ENCODE measurements at regions not wholly inside any gene's neighbourhood (a gene's known extent, or its start where the extent isn't known, plus 50 kb on each side); places are given as distances from the start of the nearest gene placed in this dataset.

DNA sequence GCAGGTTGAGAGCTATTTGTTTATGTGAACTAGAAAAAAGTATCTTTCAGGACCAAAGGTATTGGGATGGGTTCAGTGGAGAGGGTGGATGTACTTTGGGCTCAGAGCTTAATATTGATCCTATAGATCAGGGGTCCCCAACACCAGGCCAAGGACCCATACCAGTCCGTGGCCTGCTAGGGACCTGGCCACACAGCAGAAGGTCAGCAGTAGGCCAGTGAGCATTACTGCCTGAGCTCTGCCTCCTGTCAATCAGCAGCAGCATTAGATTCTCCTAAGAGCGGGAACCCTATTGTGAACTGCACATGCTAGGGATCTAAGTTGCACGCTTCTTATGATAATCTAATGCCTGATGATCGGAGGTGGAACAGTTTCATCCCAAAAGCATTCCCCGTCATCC lies 115.8 kb upstream of the WDR11 start:
- Histone ChIP-seq H3K9me3 (ENCODE audit: control insufficient read depth, insufficient read depth, low read depth, low read length) (no peaks in the 10 kb centered on the region), H3K4me1 (ENCODE audit: control insufficient read depth, insufficient read depth, low read length) (no peaks in the 10 kb centered on the region), H3K4me3 (ENCODE audit: low read depth, low read length) (no peak overlapping the region), H3K9ac (ENCODE audit: low read length) (no peak overlapping the region), H3K27ac (ENCODE audit: low read depth, low read length) (no peak overlapping the region), H3K27me3 (ENCODE audit: control insufficient read depth, insufficient read depth, low read length) (no peaks in the 10 kb centered on the region), H3K36me3 (ENCODE audit: control insufficient read depth, insufficient read depth, low read length) (no peaks in the 10 kb centered on the region)

DNA sequence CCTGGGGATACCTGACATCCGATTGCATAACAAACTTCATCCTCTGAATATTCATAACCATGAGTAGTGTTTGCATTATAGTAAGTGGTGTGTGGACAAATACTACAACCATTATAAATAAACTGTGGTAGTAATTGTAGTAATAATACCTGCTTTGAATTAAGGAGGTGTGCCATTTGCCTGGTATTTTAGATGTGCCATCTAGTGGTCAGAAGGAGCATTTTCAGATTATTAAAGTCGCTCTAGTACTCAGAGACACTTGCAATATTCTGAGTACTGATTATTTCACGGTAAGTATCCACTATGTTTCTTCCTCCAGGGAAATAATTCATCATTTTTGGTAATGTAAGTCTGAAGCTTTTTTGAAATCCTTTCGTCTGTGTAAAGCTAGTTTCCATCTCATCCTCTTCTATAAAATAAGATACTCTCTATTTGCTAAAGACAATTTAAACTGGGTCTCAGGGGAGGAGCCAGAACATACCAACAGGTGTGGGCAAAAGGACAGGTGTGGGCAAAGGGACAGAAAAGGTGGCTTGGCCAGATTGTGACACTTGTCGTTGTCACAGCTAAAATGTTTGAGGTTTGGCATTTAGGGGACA lies 115.3 kb upstream of the WDR11 start:
- Histone ChIP-seq H3K4me3 (ENCODE audit: low read depth, low read length) (no peak overlapping the region), H3K27ac (ENCODE audit: low read depth, low read length) (no peak overlapping the region), H3K4me1 (ENCODE audit: control insufficient read depth, insufficient read depth, low read length) (no peaks in the 10 kb centered on the region), H3K27me3 (ENCODE audit: control insufficient read depth, insufficient read depth, low read length) (no peaks in the 10 kb centered on the region), H3K36me3 (ENCODE audit: control insufficient read depth, insufficient read depth, low read length) (no peaks in the 10 kb centered on the region), H3K9me3 (ENCODE audit: control insufficient read depth, insufficient read depth, low read depth, low read length) (no peaks in the 10 kb centered on the region), H3K9ac (ENCODE audit: low read length) (no peak overlapping the region)

DNA sequence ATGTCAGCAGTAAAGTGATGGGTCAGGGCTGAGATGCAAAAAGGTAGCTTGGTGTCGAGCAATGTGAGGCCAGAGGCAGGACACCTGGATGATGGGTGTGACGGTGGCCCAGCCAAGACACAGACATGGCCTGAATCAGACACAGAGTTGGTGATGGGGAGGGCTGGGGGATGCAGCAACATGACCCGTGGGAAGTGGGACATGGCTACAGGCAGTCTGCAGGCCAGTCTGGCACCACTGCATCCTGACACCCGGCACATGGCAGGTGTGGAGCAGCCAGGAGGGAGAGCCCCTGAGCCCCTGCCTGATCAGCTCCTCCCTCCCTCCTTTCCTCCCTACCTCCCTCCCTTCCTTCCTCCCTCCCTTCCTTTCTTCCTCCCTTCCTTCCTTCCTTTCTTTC lies 114.8 kb upstream of the WDR11 start:
- Histone ChIP-seq H3K4me1 (ENCODE audit: control insufficient read depth, insufficient read depth, low read length) (no peaks in the 10 kb centered on the region), H3K27ac (ENCODE audit: low read depth, low read length) (no peak overlapping the region), H3K4me3 (ENCODE audit: low read depth, low read length) (no peak overlapping the region), H3K27me3 (ENCODE audit: control insufficient read depth, insufficient read depth, low read length) (no peaks in the 10 kb centered on the region), H3K9ac (ENCODE audit: low read length) (no peak overlapping the region), H3K9me3 (ENCODE audit: control insufficient read depth, insufficient read depth, low read depth, low read length) (no peaks in the 10 kb centered on the region), H3K36me3 (ENCODE audit: control insufficient read depth, insufficient read depth, low read length) (no peaks in the 10 kb centered on the region)

GRCh38 chr10:120738658-120739057 lies 112.5 kb upstream of the WDR11 start:
- no peak overlapping the region for H3K9ac ChIP-seq (ENCODE audit: low read length)
- no peaks in the 10 kb centered on the region for H3K36me3 ChIP-seq (ENCODE audit: control insufficient read depth, insufficient read depth, low read length)
- H3K27me3 ChIP-seq (ENCODE audit: control insufficient read depth, insufficient read depth, low read length): no peaks in the 10 kb centered on the region
- no peak overlapping the region for H3K4me3 ChIP-seq (ENCODE audit: low read depth, low read length)
- no peaks in the 10 kb centered on the region for H3K4me1 ChIP-seq (ENCODE audit: control insufficient read depth, insufficient read depth, low read length)
- H3K9me3 ChIP-seq (ENCODE audit: control insufficient read depth, insufficient read depth, low read depth, low read length): no peaks in the 10 kb centered on the region
- H3K27ac ChIP-seq (ENCODE audit: low read depth, low read length): no peak overlapping the region

DNA sequence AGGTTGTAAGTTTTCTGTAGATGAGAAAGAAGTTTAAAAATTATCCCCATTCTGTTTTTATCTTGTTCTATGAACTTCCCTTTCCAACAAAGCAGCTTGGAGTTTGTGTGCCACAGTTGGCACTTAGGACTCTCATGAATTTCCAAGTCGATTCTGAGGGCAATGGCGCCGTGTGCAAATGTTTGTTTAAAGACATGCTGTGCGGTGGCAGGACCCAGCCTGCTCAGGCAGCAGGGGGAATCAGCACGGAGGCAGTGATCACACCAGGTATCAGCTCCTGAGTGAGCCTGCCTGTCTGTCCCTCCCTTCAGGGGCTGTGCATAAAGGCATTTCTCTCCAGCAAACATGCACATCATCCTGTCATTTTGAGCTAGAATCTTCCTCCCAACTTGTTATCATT lies 109.8 kb upstream of the WDR11 start:
- H3K4me1 ChIP-seq (ENCODE audit: control insufficient read depth, insufficient read depth, low read length): peaks cover 6% of the 10 kb centered on the region; the same call in 1 of the 2 replicates
- 0 out of 2 replicates have a peak, but pooled peaks cover 3% of the 10 kb centered on the region for H3K27me3 ChIP-seq (ENCODE audit: control insufficient read depth, insufficient read depth, low read length)

GRCh38 chr10:120742373-120742772 lies 108.8 kb upstream of the WDR11 start:
- Histone ChIP-seq H3K27me3 (ENCODE audit: control insufficient read depth, insufficient read depth, low read length) (0 out of 2 replicates have a peak, but pooled peaks cover 3% of the 10 kb centered on the region), H3K9ac (ENCODE audit: low read length) (no peak overlapping the region), H3K36me3 (ENCODE audit: control insufficient read depth, insufficient read depth, low read length) (no peaks in the 10 kb centered on the region), H3K27ac (ENCODE audit: low read depth, low read length) (no peak overlapping the region), H3K4me3 (ENCODE audit: low read depth, low read length) (no peak overlapping the region), H3K4me1 (ENCODE audit: control insufficient read depth, insufficient read depth, low read length) (peaks cover 7% of the 10 kb centered on the region; the same call in 1 of the 2 replicates), H3K9me3 (ENCODE audit: control insufficient read depth, insufficient read depth, low read depth, low read length) (no peaks in the 10 kb centered on the region)

More for the DNA sequence above, 109.8 kb upstream of the WDR11 start:
- Histone ChIP-seq H3K9me3 (ENCODE audit: control insufficient read depth, insufficient read depth, low read depth, low read length) (no peaks in the 10 kb centered on the region), H3K4me3 (ENCODE audit: low read depth, low read length) (no peak overlapping the region), H3K27ac (ENCODE audit: low read depth, low read length) (no peak overlapping the region), H3K9ac (ENCODE audit: low read length) (no peak overlapping the region), H3K36me3 (ENCODE audit: control insufficient read depth, insufficient read depth, low read length) (no peaks in the 10 kb centered on the region)

DNA sequence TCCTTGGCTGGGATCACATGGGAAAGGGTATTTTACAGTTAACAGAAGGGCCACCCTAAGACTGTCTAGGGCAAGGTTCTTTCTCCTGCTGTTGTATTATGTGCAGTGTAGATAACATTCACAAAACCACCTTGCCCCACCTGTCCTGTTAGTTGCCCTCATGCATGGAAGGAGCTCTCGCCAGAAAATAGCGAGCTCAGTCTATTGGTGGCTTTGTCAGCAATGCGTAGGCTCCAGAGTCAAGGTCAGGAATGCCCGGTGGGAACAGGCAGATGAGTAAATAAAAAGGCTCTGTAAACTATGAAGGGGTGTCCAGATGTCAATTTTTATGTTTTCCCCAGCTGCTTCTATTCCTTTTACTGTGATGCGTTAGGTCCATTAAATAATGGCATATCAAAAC lies 107.1 kb upstream of the WDR11 start:
- Histone ChIP-seq H3K9me3 (ENCODE audit: control insufficient read depth, insufficient read depth, low read depth, low read length) (no peaks in the 10 kb centered on the region), H3K27ac (ENCODE audit: low read depth, low read length) (no peak overlapping the region), H3K9ac (ENCODE audit: low read length) (no peak overlapping the region), H3K27me3 (ENCODE audit: control insufficient read depth, insufficient read depth, low read length) (0 out of 2 replicates have a peak, but pooled peaks cover 3% of the 10 kb centered on the region), H3K36me3 (ENCODE audit: control insufficient read depth, insufficient read depth, low read length) (no peaks in the 10 kb centered on the region), H3K4me3 (ENCODE audit: low read depth, low read length) (no peak overlapping the region), H3K4me1 (ENCODE audit: control insufficient read depth, insufficient read depth, low read length) (peaks cover 7% of the 10 kb centered on the region; the same call in 1 of the 2 replicates)

DNA sequence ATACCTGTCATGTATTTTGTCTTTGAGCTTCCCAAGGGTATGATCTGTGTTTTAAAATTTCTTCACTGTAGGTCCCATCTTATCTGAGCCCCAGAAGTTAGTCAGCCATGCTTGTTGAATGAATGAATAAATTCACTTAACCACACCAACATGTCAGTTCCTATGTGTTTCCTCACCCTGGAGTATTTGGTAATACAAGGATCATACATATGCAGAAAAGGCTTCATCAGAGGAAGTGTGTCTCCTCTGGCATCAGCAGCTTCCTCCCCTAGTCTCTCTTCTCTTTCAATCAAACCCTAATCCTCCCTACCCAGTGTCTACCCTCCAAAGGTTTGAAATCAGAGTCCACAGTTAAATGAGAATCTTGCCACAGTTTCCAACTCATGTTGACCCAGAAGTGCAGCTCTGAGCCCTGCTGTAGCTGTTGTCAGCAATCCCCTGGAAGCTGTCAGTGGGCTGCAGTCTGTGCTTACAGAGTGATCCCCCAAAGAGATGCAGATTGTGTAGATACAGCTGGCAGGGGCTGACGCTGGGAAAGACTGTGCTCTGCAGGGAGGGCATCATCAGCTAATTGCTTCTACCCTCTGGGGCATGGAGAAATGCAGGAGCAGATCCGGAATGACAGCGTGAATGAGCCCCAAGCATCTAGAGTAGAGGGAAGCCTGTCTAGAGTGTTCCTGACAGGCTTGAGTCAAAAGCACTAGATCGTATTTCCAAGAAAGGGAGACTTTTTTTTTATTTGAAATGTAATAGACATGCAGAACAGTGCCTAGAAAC lies 105.0 kb upstream of the WDR11 start:
- no peaks in the 10 kb centered on the region for H3K9me3 ChIP-seq (ENCODE audit: control insufficient read depth, insufficient read depth, low read depth, low read length)
- no peaks in the 10 kb centered on the region for H3K36me3 ChIP-seq (ENCODE audit: control insufficient read depth, insufficient read depth, low read length)
- H3K27ac ChIP-seq (ENCODE audit: low read depth, low read length): no peak overlapping the region
- H3K9ac ChIP-seq (ENCODE audit: low read length): no peak overlapping the region
- 0 out of 2 replicates have a peak, but pooled peaks cover 3% of the 10 kb centered on the region for H3K27me3 ChIP-seq (ENCODE audit: control insufficient read depth, insufficient read depth, low read length)
- H3K4me3 ChIP-seq (ENCODE audit: low read depth, low read length): no peak overlapping the region
- peaks cover 7% of the 10 kb centered on the region; the same call in 1 of the 2 replicates for H3K4me1 ChIP-seq (ENCODE audit: control insufficient read depth, insufficient read depth, low read length)

DNA sequence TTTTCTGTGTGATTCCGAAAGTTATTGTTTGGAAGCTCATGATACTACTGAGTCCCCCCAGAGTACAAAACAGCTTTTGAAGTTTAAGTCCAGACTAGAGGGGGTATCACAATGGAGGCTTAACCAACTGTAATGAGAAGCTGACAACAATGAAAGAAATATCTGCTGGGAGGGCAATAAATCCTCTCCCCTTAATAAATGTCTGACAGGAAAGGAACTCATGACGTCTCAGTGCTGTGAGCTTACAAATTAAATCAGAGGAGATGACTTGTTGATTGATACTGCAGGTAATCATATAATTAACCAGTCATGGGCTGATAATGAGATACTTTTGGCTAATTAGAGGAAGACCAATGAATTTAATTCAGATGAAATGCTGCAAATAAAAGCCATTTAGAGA lies 102.6 kb upstream of the WDR11 start:
- 0 out of 2 replicates have a peak, but pooled peaks cover 3% of the 10 kb centered on the region for H3K27me3 ChIP-seq (ENCODE audit: control insufficient read depth, insufficient read depth, low read length)
- H3K9ac ChIP-seq (ENCODE audit: low read length): no peak overlapping the region
- peaks cover 7% of the 10 kb centered on the region; the same call in 1 of the 2 replicates for H3K4me1 ChIP-seq (ENCODE audit: control insufficient read depth, insufficient read depth, low read length)
- no peak overlapping the region for H3K4me3 ChIP-seq (ENCODE audit: low read depth, low read length)
- no peaks in the 10 kb centered on the region for H3K9me3 ChIP-seq (ENCODE audit: control insufficient read depth, insufficient read depth, low read depth, low read length)
- H3K36me3 ChIP-seq (ENCODE audit: control insufficient read depth, insufficient read depth, low read length): no peaks in the 10 kb centered on the region
- no peak overlapping the region for H3K27ac ChIP-seq (ENCODE audit: low read depth, low read length)

DNA sequence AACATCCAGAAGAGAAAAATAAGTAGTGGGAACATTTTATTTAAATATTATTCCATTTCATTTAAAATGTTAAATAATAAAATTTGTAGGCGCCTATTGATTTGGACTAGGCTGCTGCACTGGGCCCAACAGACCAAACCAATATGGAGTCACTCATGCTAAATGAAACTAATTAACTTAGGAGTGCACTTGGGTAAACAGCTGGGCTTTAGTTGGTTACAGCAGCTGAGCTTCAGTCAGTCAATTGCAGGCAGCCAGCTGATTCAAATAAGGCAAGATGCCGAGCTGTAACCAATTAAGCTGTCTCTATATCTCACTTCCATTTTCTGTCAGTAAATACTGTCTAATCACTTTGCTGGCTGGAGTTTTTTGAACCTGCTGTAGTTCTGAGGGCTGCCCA lies 102.1 kb upstream of the WDR11 start:
- H3K4me3 ChIP-seq (ENCODE audit: low read depth, low read length): no peak overlapping the region
- peaks cover 7% of the 10 kb centered on the region; the same call in 1 of the 2 replicates for H3K4me1 ChIP-seq (ENCODE audit: control insufficient read depth, insufficient read depth, low read length)
- 0 out of 2 replicates have a peak, but pooled peaks cover 3% of the 10 kb centered on the region for H3K27me3 ChIP-seq (ENCODE audit: control insufficient read depth, insufficient read depth, low read length)
- H3K27ac ChIP-seq (ENCODE audit: low read depth, low read length): no peak overlapping the region
- H3K36me3 ChIP-seq (ENCODE audit: control insufficient read depth, insufficient read depth, low read length): no peaks in the 10 kb centered on the region
- no peaks in the 10 kb centered on the region for H3K9me3 ChIP-seq (ENCODE audit: control insufficient read depth, insufficient read depth, low read depth, low read length)
- H3K9ac ChIP-seq (ENCODE audit: low read length): no peak overlapping the region

DNA sequence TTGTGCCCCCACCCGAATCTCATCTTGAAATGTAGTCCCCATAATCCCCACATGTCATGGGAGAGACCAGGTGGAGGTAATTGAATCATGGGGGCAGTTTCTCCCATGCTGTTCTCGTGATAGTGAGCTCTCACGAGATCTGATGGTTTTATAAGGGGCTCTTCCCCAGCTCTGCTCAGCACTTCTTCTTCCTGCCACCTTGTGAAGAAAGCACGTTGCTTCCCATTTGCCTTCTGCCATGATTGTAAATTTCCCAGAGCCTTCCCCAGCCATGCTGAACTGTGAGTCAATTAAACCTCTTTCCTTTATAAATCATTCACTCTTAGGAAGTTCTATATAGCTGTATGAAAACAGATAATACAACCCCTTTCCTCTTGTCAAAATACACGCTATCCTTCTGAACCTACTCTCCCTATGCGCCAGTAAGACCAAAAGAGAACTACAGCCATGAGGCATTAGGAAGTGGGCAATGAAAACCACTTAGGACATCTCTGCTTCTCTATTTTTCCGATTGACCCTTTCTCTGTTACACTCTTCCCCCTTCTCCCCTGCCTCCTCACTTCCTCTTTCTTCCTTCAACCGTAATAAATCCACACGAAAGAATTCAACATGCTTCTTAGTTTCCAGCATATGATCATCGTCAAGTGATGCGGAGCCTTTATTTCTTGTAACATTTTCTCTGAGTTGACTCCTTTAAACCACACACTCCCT lies 101.2 kb upstream of the WDR11 start:
- Histone ChIP-seq H3K27me3 (ENCODE audit: control insufficient read depth, insufficient read depth, low read length) (0 out of 2 replicates have a peak, but pooled peaks cover 3% of the 10 kb centered on the region), H3K9me3 (ENCODE audit: control insufficient read depth, insufficient read depth, low read depth, low read length) (no peaks in the 10 kb centered on the region), H3K9ac (ENCODE audit: low read length) (no peak overlapping the region), H3K36me3 (ENCODE audit: control insufficient read depth, insufficient read depth, low read length) (no peaks in the 10 kb centered on the region), H3K4me3 (ENCODE audit: low read depth, low read length) (no peak overlapping the region), H3K4me1 (ENCODE audit: control insufficient read depth, insufficient read depth, low read length) (peaks cover 7% of the 10 kb centered on the region; the same call in 1 of the 2 replicates), H3K27ac (ENCODE audit: low read depth, low read length) (no peak overlapping the region)
